ENCODE measurements at regions not wholly inside any gene's neighbourhood (a gene's known extent, or its start where the extent isn't known, plus 50 kb on each side); places are given as distances from the start of the nearest gene placed in this dataset.
A peak's percentile ranks its signal among the peaks of the same experiment; 100 is the strongest.

DNA sequence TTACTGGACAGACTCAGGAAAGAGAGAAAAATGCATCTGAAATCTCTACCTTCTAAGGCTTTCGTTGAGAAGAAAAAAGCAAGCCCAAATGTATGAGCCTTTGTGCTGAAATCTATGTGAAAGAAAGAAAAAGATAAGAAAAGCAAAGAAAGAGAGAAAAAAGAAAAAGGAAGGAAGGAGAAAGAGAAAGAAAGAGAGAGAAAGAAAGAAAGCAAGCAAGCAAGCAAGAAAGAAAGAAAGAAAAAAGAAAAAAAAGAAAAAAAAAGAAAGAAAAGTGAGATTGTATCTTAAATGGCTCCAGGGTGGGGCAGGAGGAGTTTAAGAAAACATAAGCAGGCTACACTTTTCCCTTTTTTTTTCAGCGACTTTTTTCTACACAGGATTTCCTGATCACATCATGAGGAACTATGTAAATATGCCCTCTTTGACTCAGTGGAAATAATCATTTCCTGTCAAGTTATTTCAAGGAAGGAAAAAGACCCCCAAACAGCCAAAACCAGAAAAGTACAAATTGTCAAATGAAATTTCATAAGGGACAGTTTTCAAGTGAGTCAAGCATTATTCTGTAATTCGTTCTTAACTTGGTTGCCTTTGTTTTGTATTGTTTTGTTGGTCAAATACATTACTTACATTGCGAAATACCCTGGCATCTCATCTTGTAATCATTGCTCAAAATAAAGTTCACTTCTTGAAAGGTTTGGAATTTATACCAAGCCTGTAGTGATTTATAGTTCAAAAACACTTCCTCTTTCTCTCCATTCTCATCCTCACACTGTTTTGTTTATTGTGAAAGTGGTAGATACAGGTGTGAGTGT is 79.5 kb upstream of the RNF217 start:
- no peaks in the 10 kb centered on the region for H3K79me2 ChIP-seq (ENCODE audit: control insufficient read depth, insufficient read depth, low read length, poor library complexity)
- no peaks in the 10 kb centered on the region for H3K9me3 ChIP-seq (ENCODE audit: insufficient read depth, low read depth, low read length)
- H3K79me1 ChIP-seq (ENCODE audit: low read length) = peaks cover 4% of the 10 kb centered on the region
- no peak overlapping the region for H3K4ac ChIP-seq (ENCODE audit: low read depth, low read length)
- H3K14ac ChIP-seq (ENCODE audit: low read length) = no peak overlapping the region
- no peaks in the 10 kb centered on the region for H3K27me3 ChIP-seq (ENCODE audit: insufficient read depth, low read length)
- H4K12ac ChIP-seq (ENCODE audit: low read depth, low read length) = no peak overlapping the region
- peak; percentile 2 to 83 for DNase-seq
- H2BK5ac ChIP-seq (ENCODE audit: low read depth, low read length, poor library complexity) = no peak overlapping the region
- H3K4me2 ChIP-seq (ENCODE audit: low read length) = no peak overlapping the region
- H4K91ac ChIP-seq (ENCODE audit: low read depth, low read length) = no peak overlapping the region
- H3K9ac ChIP-seq (ENCODE audit: low read length) = no peak overlapping the region
- H3K36me3 ChIP-seq (ENCODE audit: control insufficient read depth in 1 of 2, insufficient read depth in 2 of 2, low read length in 2 of 2) = no peaks in the 10 kb centered on the region
- no peak overlapping the region for H2AFZ ChIP-seq (ENCODE audit: insufficient read depth, low read length, poor library complexity)
- H2BK120ac ChIP-seq (ENCODE audit: insufficient read depth, low read length, poor library complexity) = no peak overlapping the region
- peaks cover 5 to 9% of the 10 kb centered on the region in 2 experiments for H3K4me1 ChIP-seq (ENCODE audit: control insufficient read depth in 1 of 2, insufficient read depth in 2 of 2, low read length in 2 of 2)
- H4K8ac ChIP-seq (ENCODE audit: low read depth, low read length) = no peak overlapping the region
- no peak overlapping the region for H3K4me3 ChIP-seq (ENCODE audit: low read depth, low read length)
- H3K18ac ChIP-seq (ENCODE audit: low read length) = no peak overlapping the region
- peak overlapping the region; percentile 65 for H3K27ac ChIP-seq (ENCODE audit: low read depth, low read length)
- H3K23ac ChIP-seq (ENCODE audit: low read length) = no peak overlapping the region
- no CpG with 5 or more reads among the region's 4 CpGs for WGBS (ENCODE audit: extremely low coverage, insufficient coverage, insufficient read length)
- no peak overlapping the region for H2BK12ac ChIP-seq (ENCODE audit: low read length)
- H2AK5ac ChIP-seq (ENCODE audit: low read length) = no peak overlapping the region

DNA sequence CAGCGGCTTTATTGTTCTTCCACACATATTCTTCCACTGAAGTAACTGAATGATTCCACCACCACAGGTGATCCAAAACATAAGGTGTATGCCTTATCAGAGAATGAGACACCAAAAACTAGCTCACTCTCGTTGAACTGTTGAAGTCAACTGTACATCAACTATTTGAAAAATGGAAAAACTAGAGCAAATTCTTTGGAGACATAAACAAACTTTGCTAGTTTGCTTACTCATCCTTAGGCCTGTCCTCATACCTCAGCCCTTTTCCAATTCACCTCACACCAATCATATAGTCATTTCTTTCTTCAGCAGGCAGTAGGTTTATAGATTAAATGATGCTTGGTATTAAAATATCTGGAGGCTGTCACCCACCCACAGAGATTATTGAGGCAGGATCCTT is 77.1 kb upstream of the RNF217 start:
- no CpG with 5 or more reads among the region's 2 CpGs for WGBS (ENCODE audit: extremely low coverage, insufficient coverage, insufficient read length)
- Histone ChIP-seq H2BK5ac (ENCODE audit: low read depth, low read length, poor library complexity) (no peak overlapping the region), H2AFZ (ENCODE audit: insufficient read depth, low read length, poor library complexity) (no peak overlapping the region), H2BK120ac (ENCODE audit: insufficient read depth, low read length, poor library complexity) (no peak overlapping the region), H4K12ac (ENCODE audit: low read depth, low read length) (no peak overlapping the region), H3K14ac (ENCODE audit: low read length) (no peak overlapping the region), H3K27me3 (ENCODE audit: insufficient read depth, low read length) (no peaks in the 10 kb centered on the region), H3K4ac (ENCODE audit: low read depth, low read length) (no peak overlapping the region), H3K79me1 (ENCODE audit: low read length) (no peaks in the 10 kb centered on the region), H3K9me3 (ENCODE audit: insufficient read depth, low read depth, low read length) (no peaks in the 10 kb centered on the region), H3K4me1 (ENCODE audit: control insufficient read depth in 1 of 2, insufficient read depth in 2 of 2, low read length in 2 of 2) (no peaks in the 10 kb centered on the region), H3K9ac (ENCODE audit: low read length) (no peak overlapping the region), H3K27ac (ENCODE audit: low read depth, low read length) (no peak overlapping the region), H2AK5ac (ENCODE audit: low read length) (no peak overlapping the region), H3K36me3 (ENCODE audit: control insufficient read depth in 1 of 2, insufficient read depth in 2 of 2, low read length in 2 of 2) (no peaks in the 10 kb centered on the region), H3K23ac (ENCODE audit: low read length) (no peak overlapping the region), H3K79me2 (ENCODE audit: control insufficient read depth, insufficient read depth, low read length, poor library complexity) (no peaks in the 10 kb centered on the region), H4K8ac (ENCODE audit: low read depth, low read length) (no peak overlapping the region), H4K91ac (ENCODE audit: low read depth, low read length) (no peak overlapping the region), H3K4me2 (ENCODE audit: low read length) (no peak overlapping the region), H3K4me3 (ENCODE audit: low read depth, low read length) (no peak overlapping the region), H3K18ac (ENCODE audit: low read length) (no peak overlapping the region), H2BK12ac (ENCODE audit: low read length) (no peak overlapping the region)
- DNase-seq = peak in 1 of 2 donors; percentile 75

DNA sequence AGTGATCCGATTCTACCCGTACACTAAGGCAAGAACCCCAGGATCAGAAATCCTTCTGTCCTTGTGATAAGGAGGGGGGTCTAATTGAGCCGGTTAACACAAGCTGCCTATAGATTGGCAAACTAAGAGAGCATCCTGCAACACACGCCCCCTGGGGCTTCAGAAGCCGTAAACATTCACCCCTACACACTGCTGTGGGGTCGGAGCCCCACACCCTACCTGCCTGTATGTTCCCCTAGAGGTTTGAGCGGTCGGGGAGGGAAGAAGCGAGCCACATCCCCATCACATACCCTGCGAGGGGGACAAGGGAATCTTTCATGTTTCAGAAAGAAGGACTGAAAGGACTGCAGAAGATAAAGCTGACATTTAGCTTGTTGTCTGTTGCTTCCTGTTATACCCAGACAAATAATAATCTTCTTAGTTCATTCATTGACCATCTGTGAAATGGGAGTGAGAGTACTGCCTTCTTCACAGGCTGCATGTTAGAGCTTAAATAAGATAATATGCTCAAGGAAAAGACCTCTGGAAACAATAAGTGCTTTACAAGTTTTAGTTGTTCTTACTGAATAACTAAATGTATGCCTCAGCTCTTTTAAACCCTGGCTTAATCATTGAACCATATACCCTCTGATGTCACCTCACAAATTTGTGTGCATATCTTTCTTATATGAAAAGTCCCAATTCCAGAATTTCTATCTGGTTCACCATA is 74.2 kb upstream of the RNF217 start:
- Histone ChIP-seq H4K8ac (ENCODE audit: low read depth, low read length) (no peak overlapping the region), H3K23ac (ENCODE audit: low read length) (no peak overlapping the region), H3K4me1 (ENCODE audit: control insufficient read depth in 1 of 2, insufficient read depth in 2 of 2, low read length in 2 of 2) (no peaks in the 10 kb centered on the region), H3K4me3 (ENCODE audit: low read depth, low read length) (no peak overlapping the region), H3K36me3 (ENCODE audit: control insufficient read depth in 1 of 2, insufficient read depth in 2 of 2, low read length in 2 of 2) (no peaks in the 10 kb centered on the region), H2AK5ac (ENCODE audit: low read length) (no peak overlapping the region), H2BK5ac (ENCODE audit: low read depth, low read length, poor library complexity) (no peak overlapping the region), H3K79me1 (ENCODE audit: low read length) (no peaks in the 10 kb centered on the region), H2BK12ac (ENCODE audit: low read length) (no peak overlapping the region), H4K12ac (ENCODE audit: low read depth, low read length) (no peak overlapping the region), H2BK120ac (ENCODE audit: insufficient read depth, low read length, poor library complexity) (no peak overlapping the region), H3K27me3 (ENCODE audit: insufficient read depth, low read length) (no peaks in the 10 kb centered on the region), H3K14ac (ENCODE audit: low read length) (no peak overlapping the region), H4K91ac (ENCODE audit: low read depth, low read length) (no peak overlapping the region), H2AFZ (ENCODE audit: insufficient read depth, low read length, poor library complexity) (no peak overlapping the region), H3K18ac (ENCODE audit: low read length) (no peak overlapping the region), H3K27ac (ENCODE audit: low read depth, low read length) (no peak overlapping the region), H3K79me2 (ENCODE audit: control insufficient read depth, insufficient read depth, low read length, poor library complexity) (no peaks in the 10 kb centered on the region), H3K9me3 (ENCODE audit: insufficient read depth, low read depth, low read length) (no peaks in the 10 kb centered on the region), H3K9ac (ENCODE audit: low read length) (no peak overlapping the region), H3K4ac (ENCODE audit: low read depth, low read length) (no peak overlapping the region), H3K4me2 (ENCODE audit: low read length) (no peak overlapping the region)
- no CpG with 5 or more reads among the region's 10 CpGs for WGBS (ENCODE audit: extremely low coverage, insufficient coverage, insufficient read length)
- DNase-seq = no peak

DNA sequence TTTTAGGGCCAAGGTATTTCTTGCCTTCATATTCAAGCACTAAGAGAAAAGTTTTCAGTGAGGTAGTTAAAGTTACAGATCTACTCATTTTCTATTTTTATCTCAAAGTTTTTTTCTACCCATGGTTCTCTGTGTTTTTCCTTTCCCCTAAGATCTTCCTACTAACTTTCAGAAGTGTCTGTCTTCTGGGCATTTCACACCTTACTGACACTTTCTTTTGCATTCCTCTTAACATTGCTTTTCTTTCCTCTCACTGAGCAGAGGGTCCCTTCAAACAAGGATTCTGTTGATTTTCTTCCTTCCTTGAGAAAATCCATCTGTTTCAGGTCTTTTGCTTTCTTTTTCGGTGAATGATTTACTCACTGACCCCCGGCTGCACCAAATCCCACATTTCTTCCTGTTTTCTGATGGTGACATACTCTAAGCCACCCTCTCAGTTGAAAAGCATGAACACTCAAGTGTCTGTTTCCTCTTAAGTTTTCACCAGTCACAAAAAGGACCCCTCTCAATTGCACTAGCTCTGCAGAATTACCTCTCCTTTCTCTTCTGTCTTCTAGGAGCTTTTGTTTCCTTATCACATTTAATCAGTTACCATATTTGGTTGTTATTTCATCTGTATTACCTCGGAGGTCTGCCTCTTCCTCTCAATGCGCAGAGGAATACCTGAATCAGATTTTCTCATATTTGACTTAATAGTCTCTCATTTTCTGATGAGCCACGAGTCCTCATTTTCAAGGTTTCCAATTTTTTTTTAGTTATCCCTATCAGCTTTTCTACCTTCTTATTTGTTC is 73.5 kb upstream of the RNF217 start:
- Histone ChIP-seq H3K27me3 (ENCODE audit: insufficient read depth, low read length) (no peaks in the 10 kb centered on the region), H3K23ac (ENCODE audit: low read length) (no peak overlapping the region), H4K12ac (ENCODE audit: low read depth, low read length) (no peak overlapping the region), H4K91ac (ENCODE audit: low read depth, low read length) (no peak overlapping the region), H2BK120ac (ENCODE audit: insufficient read depth, low read length, poor library complexity) (no peak overlapping the region), H3K4me2 (ENCODE audit: low read length) (no peak overlapping the region), H3K18ac (ENCODE audit: low read length) (no peak overlapping the region), H4K8ac (ENCODE audit: low read depth, low read length) (no peak overlapping the region), H3K79me2 (ENCODE audit: control insufficient read depth, insufficient read depth, low read length, poor library complexity) (no peaks in the 10 kb centered on the region), H2BK12ac (ENCODE audit: low read length) (no peak overlapping the region), H3K79me1 (ENCODE audit: low read length) (no peaks in the 10 kb centered on the region), H3K4me3 (ENCODE audit: low read depth, low read length) (no peak overlapping the region), H3K27ac (ENCODE audit: low read depth, low read length) (no peak overlapping the region), H3K14ac (ENCODE audit: low read length) (no peak overlapping the region), H2BK5ac (ENCODE audit: low read depth, low read length, poor library complexity) (no peak overlapping the region), H3K9ac (ENCODE audit: low read length) (no peak overlapping the region), H2AFZ (ENCODE audit: insufficient read depth, low read length, poor library complexity) (no peak overlapping the region), H3K4me1 (ENCODE audit: control insufficient read depth in 1 of 2, insufficient read depth in 2 of 2, low read length in 2 of 2) (no peaks in the 10 kb centered on the region), H2AK5ac (ENCODE audit: low read length) (no peak overlapping the region), H3K36me3 (ENCODE audit: control insufficient read depth in 1 of 2, insufficient read depth in 2 of 2, low read length in 2 of 2) (no peaks in the 10 kb centered on the region), H3K4ac (ENCODE audit: low read depth, low read length) (no peak overlapping the region), H3K9me3 (ENCODE audit: insufficient read depth, low read depth, low read length) (no peaks in the 10 kb centered on the region)
- WGBS (ENCODE audit: extremely low coverage, insufficient coverage, insufficient read length) = no CpG with 5 or more reads among the region's 5 CpGs
- no peak for DNase-seq
